K562 (cell line): ENCODE measurements at regions not wholly inside any gene's neighbourhood (a gene's known extent, or its start where the extent isn't known, plus 50 kb on each side); places are given as distances from the start of the nearest gene placed in this dataset.

Experiments used
- ATAC-seq: fragments of 200-7000 bp; cut with Tn5 transposase; 3 replicates; pipeline ENCODE4 v1.9.1; 2020; ENCODE audit warnings: moderate library complexity
- BruUV-seq: library from RNA; stranded (reverse); fragments of 400-500 nt; replicated peaks from 2 replicates; lab custom pipeline; 2021; lab: Mats Ljungman, UMichigan
- CTCF ChIA-PET: fragments of 300-600 bp; formaldehyde crosslinking; extraction: SDS; loops from one replicate; lab custom pipeline; 2021; ENCODE audit warnings: low intra/inter-chr PET ratio; lab: Yijun Ruan, JAX
- POLR2A ChIA-PET: fragments of 300-600, 350-650 bp; sonication (Branson Sonifier 250); formaldehyde crosslinking; extraction: SDS; loops from one replicate; lab custom pipeline; 2021; ENCODE audit warnings: antibody characterized with exemption, inconsistent platforms; lab: Yijun Ruan, JAX
- DNase-seq, 4 experiments: peaks; one replicate each; pipeline versions ENCODE4 v3.0.0 to v3.0.0-alpha.2; 2011 to 2018; ENCODE audit warnings: low spot score in 3 of 4, mixed read lengths in 3 of 4; ENCODE audit errors: extremely low read depth in 1 of 4
- FAIRE-seq: peaks from 2 replicates; lab custom pipeline; 2011; peaks lifted over from hg19 to GRCh38; lab: Jason Lieb, UNC
- H2AFZ ChIP-seq: 2 replicates; pipeline ENCODE4 v1.6.0; 2011; ENCODE audit warnings: low read depth, low read length, control low read depth, inconsistent platforms
- H3K27ac ChIP-seq: fragments of 200-600 bp; 3 replicates; pipeline ENCODE4 v1.8.0; 2011; ENCODE audit warnings: low read depth, mild to moderate bottlenecking, control low read depth, inconsistent platforms, low read length, moderate library complexity, mixed read lengths; ENCODE audit errors: extremely low read depth
- H3K27me3 ChIP-seq, 2 experiments: fragments of 300-600 bp in 1 of 2; 2 replicates in 1 of 2; 3 replicates in 1 of 2; pipeline versions ENCODE4 v1.6.0 to v1.8.0; 2011; ENCODE audit warnings: inconsistent platforms in 2 of 2, low read length in 2 of 2, mild to moderate bottlenecking in 1 of 2, mixed read lengths in 1 of 2, moderate library complexity in 1 of 2; ENCODE audit not compliant: control insufficient read depth in 2 of 2, insufficient read depth in 2 of 2
- H3K36me3 ChIP-seq: fragments of 300-600 bp; 3 replicates; pipeline ENCODE4 v1.8.0; 2011; ENCODE audit warnings: mild to moderate bottlenecking, low read length, inconsistent platforms; ENCODE audit not compliant: control insufficient read depth, insufficient read depth
- H3K4me1 ChIP-seq, 2 experiments: fragments of 200-600 bp in 1 of 2; replicated peaks in 1 of 2; 2 replicates in 1 of 2; 3 replicates in 1 of 2; pipeline versions ENCODE4 v1.5.1 to v1.8.0; 2011; ENCODE audit warnings: inconsistent platforms in 2 of 2, low read length in 2 of 2, mild to moderate bottlenecking in 1 of 2, mixed read lengths in 1 of 2, moderate library complexity in 1 of 2; ENCODE audit not compliant: control insufficient read depth in 2 of 2, insufficient read depth in 2 of 2
- H3K4me2 ChIP-seq: 2 replicates; pipeline ENCODE4 v1.6.1; 2011; ENCODE audit warnings: low read length, control low read depth, inconsistent platforms, mixed read lengths; ENCODE audit not compliant: insufficient read depth
- H3K4me3 ChIP-seq: fragments of 200-600 bp; sonication (generic), shearing (Covaris generic); 2 replicates; pipeline ENCODE4 v1.5.1; 2016; ENCODE audit warnings: control low read depth, inconsistent platforms
- H3K79me2 ChIP-seq: fragments of 200-600 bp; 3 replicates; pipeline ENCODE4 v1.8.0; 2011; ENCODE audit warnings: low read length, inconsistent platforms; ENCODE audit not compliant: control insufficient read depth, insufficient read depth
- H3K9ac ChIP-seq, 2 experiments: 2 replicates each; pipeline versions ENCODE4 v1.6.0 to v1.6.1; 2011; ENCODE audit warnings: low read depth in 2 of 2, low read length in 2 of 2, control low read depth in 1 of 2, inconsistent platforms in 1 of 2, mild to moderate bottlenecking in 1 of 2, mixed read lengths in 1 of 2; ENCODE audit not compliant: insufficient read depth in 1 of 2
- H3K9me1 ChIP-seq: one replicate; pipeline ENCODE4 v1.6.0; 2011; ENCODE audit warnings: inconsistent platforms, mild to moderate bottlenecking, low read length, moderate library complexity; ENCODE audit not compliant: control insufficient read depth, insufficient read depth
- H3K9me3 ChIP-seq: replicated peaks from 2 replicates; pipeline ENCODE4 v1.5.1; 2011; ENCODE audit warnings: low read depth, low read length, inconsistent platforms; ENCODE audit not compliant: control insufficient read depth, insufficient read depth
- H4K20me1 ChIP-seq: replicated peaks from 2 replicates; pipeline ENCODE4 v1.6.1; 2011; ENCODE audit warnings: low read length, inconsistent platforms, mixed read lengths; ENCODE audit not compliant: control insufficient read depth, insufficient read depth
- ARID1B ChIP-seq: fragments of 450-650 bp; IDR thresholded peaks from 2 replicates; pipeline ENCODE4 v1.6.1; 2016; ENCODE audit warnings: antibody characterized with exemption, mild to moderate bottlenecking, inconsistent platforms
- CREB5 ChIP-seq: fragments of 250-450 bp; sonication (Bioruptor Pico); IDR thresholded peaks from 2 replicates; pipeline ENCODE4 v1.5.0; 2020; ENCODE audit warnings: mild to moderate bottlenecking
- CREM ChIP-seq: IDR thresholded peaks from 2 replicates; pipeline ENCODE4 v1.6.1; 2014; ENCODE audit warnings: antibody characterized with exemption, low read depth
- E2F4 ChIP-seq: sonication (generic); formaldehyde crosslinking; IDR thresholded peaks from 2 replicates; pipeline ENCODE4 v1.8.0; 2022; ENCODE audit warnings: mild to moderate bottlenecking, low read depth, missing genetic modification reagents
- E4F1 ChIP-seq: fragments of 250-450 bp; sonication (Bioruptor Pico); IDR thresholded peaks from 2 replicates; pipeline ENCODE4 v1.5.0; 2021; ENCODE audit warnings: mild to moderate bottlenecking, borderline replicate concordance
- HEY1 ChIP-seq: fragments of 250-450 bp; sonication (Bioruptor Pico); IDR thresholded peaks from 2 replicates; pipeline ENCODE4 v1.5.0; 2020; ENCODE audit warnings: mild to moderate bottlenecking, moderate library complexity, borderline replicate concordance
- TAF15 ChIP-seq: fragments of 200-400 bp; formaldehyde crosslinking; IDR thresholded peaks from 2 replicates; pipeline ENCODE4 v1.6.1; 2017; ENCODE audit warnings: mild to moderate bottlenecking, low read depth, low read length, moderate library complexity
- U2AF1 ChIP-seq: fragments of 200-400 bp; formaldehyde crosslinking; optimal IDR thresholded peaks from 2 replicates; pipeline ENCODE3; 2017; ENCODE audit warnings: mild to moderate bottlenecking, low read depth, low read length, moderate library complexity
- XRCC4 ChIP-seq: IDR thresholded peaks from one replicate; pipeline ENCODE4 v1.6.1; 2011; ENCODE audit not compliant: insufficient read depth, insufficient read length; ENCODE audit errors: extremely low read depth
- ZKSCAN3 ChIP-seq: fragments of 250-450 bp; sonication (Bioruptor Pico); IDR thresholded peaks from 2 replicates; pipeline ENCODE4 v1.4.0; 2020
- ZKSCAN8 ChIP-seq: fragments of 200-800 bp; sonication (Bioruptor generic); IDR thresholded peaks from 2 replicates; pipeline ENCODE4 v1.6.1; 2016; ENCODE audit warnings: missing genetic modification characterization, missing compliant biosample characterization
- ZNF644 ChIP-seq: fragments of 200-800 bp; sonication (Bioruptor generic); IDR thresholded peaks from 2 replicates; pipeline ENCODE4 v1.6.1; 2016; ENCODE audit warnings: low read depth, missing genetic modification characterization, missing compliant biosample characterization
- WGBS: fragments of 100-300 bp; shearing (Covaris generic); methylation state at CpG from one replicate; pipeline ENCODE4 v1.1.6; 2016; ENCODE audit warnings: low coverage, mixed read lengths; ENCODE audit not compliant: insufficient coverage; ENCODE audit errors: missing lambda C conversion rate; 5-methylcytosine and 5-hydroxymethylcytosine counted together
- in situ Hi-C: fragments of 300-500 bp; cut with MboI; formaldehyde crosslinking; loops from 4 replicates; pipeline ENCODE4 v1.15.0; 2018; ENCODE audit warnings: inconsistent platforms, mixed read lengths
- intact Hi-C: fragments of 100-400 bp; cut with micrococcal nuclease; formaldehyde crosslinking; loops from 2 replicates; pipeline ENCODE4 v1.14.2; 2022

GRCh38 chr4:182083671-182084410 lies 159.4 kb upstream of the TENM3 start:
- no peak for FAIRE-seq
- Histone ChIP-seq H3K27ac (no peak overlapping the region), H3K4me1 (no peaks in the 10 kb centered on the region), H2AFZ (no peak overlapping the region), H3K4me3 (no peak overlapping the region), H3K4me2 (no peak overlapping the region), H4K20me1 (no peaks in the 10 kb centered on the region), H3K9ac (no peak overlapping the region), H3K36me3 (no peaks in the 10 kb centered on the region), H3K79me2 (no peaks in the 10 kb centered on the region), H3K9me3 (no peaks in the 10 kb centered on the region), H3K9me1 (no peaks in the 10 kb centered on the region), H3K27me3 (no peaks in the 10 kb centered on the region)
- ChIA-PET CTCF (no interaction called here), POLR2A (interaction anchor here (0.6 kb wide), 1 partner anchor 9 kb away, joined by 4 read pairs; no protein-coding TSS in a partner anchor)
- in situ Hi-C loops, result no loop called here
- no peak for ATAC-seq
- WGBS, result 0% methylated on average over 8 of the region's 8 CpGs
- no TSS peak for BruUV-seq
- DNase-seq, result no peak
- intact Hi-C loops, result no loop called here
- no peak for TF ChIP-seq U2AF1
- TF ChIP-seq ZKSCAN8 (CRISPR knock-in tag), result no peak
- no peak for TF ChIP-seq ZKSCAN3 (CRISPR knock-in tag)
- no peak for TF ChIP-seq CREB5
- TF ChIP-seq TAF15, result no peak
- TF ChIP-seq E4F1, result no peak
- no peak for TF ChIP-seq HEY1
- TF ChIP-seq ZNF644, result no peak
- TF ChIP-seq ARID1B, result no peak
- TF ChIP-seq CREM, result no peak
- no peak for TF ChIP-seq E2F4 (CRISPR knock-in tag)
- no peak for TF ChIP-seq XRCC4
